GM12878 (cell line): ENCODE measurements at regions not wholly inside any gene's neighbourhood (a gene's known extent, or its start where the extent isn't known, plus 50 kb on each side); places are given as distances from the start of the nearest gene placed in this dataset.

Source experiments
- BACH1 ChIP-seq: fragments of 450-650 bp; IDR thresholded peaks from 2 replicates; pipeline ENCODE4 v1.6.1; 2017; ENCODE audit warnings: mild to moderate bottlenecking, borderline replicate concordance
- CEBPB ChIP-seq, 2 experiments: fragments of 150-350 bp in 1 of 2; IDR thresholded peaks; 2 replicates each; pipeline ENCODE4 v1.6.1; 2012 to 2014; ENCODE audit warnings: low read depth in 2 of 2, low read length in 2 of 2, borderline replicate concordance in 1 of 2, inconsistent platforms in 1 of 2
- CTCF ChIP-seq, 3 experiments: IDR thresholded peaks in 2 of 3; conservative IDR thresholded peaks in 1 of 3; 2 replicates each; pipeline ENCODE4 v1.5.1; 2011; ENCODE audit warnings: low read depth in 3 of 3, low read length in 3 of 3, mild to moderate bottlenecking in 3 of 3, control low read depth in 2 of 3, moderate library complexity in 2 of 3, inconsistent platforms in 1 of 3, mixed read lengths in 1 of 3; ENCODE audit not compliant: control insufficient read depth in 2 of 3, insufficient read depth in 1 of 3; ENCODE audit errors: extremely low read depth in 1 of 3
- E2F4 ChIP-seq: IDR thresholded peaks from 2 replicates; pipeline ENCODE4 v1.6.1; 2012; ENCODE audit warnings: low read depth, low read length, improper control_type of control experiment
- JUND ChIP-seq: IDR thresholded peaks from 2 replicates; pipeline ENCODE4 v1.6.1; 2012; ENCODE audit warnings: low read depth, mild to moderate bottlenecking, low read length, improper control_type of control experiment, moderate library complexity
- MYC ChIP-seq: IDR thresholded peaks from 2 replicates; pipeline ENCODE4 v1.6.1; 2011; ENCODE audit warnings: mild to moderate bottlenecking, low read length, moderate library complexity, inconsistent platforms; ENCODE audit not compliant: insufficient read depth, insufficient replicate concordance, insufficient read length, severe bottlenecking
- POLR2A ChIP-seq: IDR thresholded peaks from 2 replicates; pipeline ENCODE4 v1.6.1; 2011; ENCODE audit warnings: low read depth, mild to moderate bottlenecking, low read length
- SMC3 ChIP-seq: IDR thresholded peaks from 2 replicates; pipeline ENCODE4 v1.6.1; 2011; ENCODE audit warnings: low read length, improper control_type of control experiment, borderline replicate concordance
- USF2 ChIP-seq: IDR thresholded peaks from 2 replicates; pipeline ENCODE4 v1.6.1; 2011; ENCODE audit warnings: low read depth, low read length, improper control_type of control experiment, borderline replicate concordance
- TF ChIP-seq, protein P1 (sequence below): IDR thresholded peaks from 2 replicates; pipeline ENCODE4 v1.6.1; 2012; ENCODE audit warnings: mild to moderate bottlenecking, low read depth, low read length
- TF ChIP-seq, protein P2 (sequence below): IDR thresholded peaks from 2 replicates; pipeline ENCODE4 v1.6.1; 2011; ENCODE audit warnings: borderline replicate concordance, low read depth, mild to moderate bottlenecking, moderate library complexity, low read length; ENCODE audit not compliant: insufficient read depth, poor library complexity, severe bottlenecking

DNA sequence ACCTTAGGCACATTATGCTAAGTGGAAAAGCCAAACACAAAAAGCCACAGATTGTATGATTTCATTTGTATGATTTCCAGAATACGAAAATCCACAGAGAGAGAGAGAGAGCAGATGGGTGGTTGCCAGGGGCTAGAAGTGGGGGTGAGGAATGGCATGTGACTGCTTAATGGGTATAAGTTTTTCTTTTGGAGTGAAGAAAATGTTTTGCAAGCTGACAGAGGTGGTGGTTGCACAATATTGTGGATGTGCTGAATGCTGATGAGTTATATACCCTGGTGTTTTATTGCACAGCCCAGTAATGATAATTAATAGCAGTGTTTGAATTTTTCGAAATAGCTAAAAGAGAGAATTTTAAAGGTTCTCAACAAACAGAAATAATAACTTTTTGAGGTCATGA lies 386.1 kb upstream of the HS3ST1 start:
- no peak for TF ChIP-seq MYC
- TF ChIP-seq CTCF (IDR thresholded peaks at IDR 0.05 in 2 of 3, conservative IDR thresholded peaks at IDR 0.05 in 1 of 3; ENCODE audit: control insufficient read depth in 2 of 3, extremely low read depth in 1 of 3, insufficient read depth in 1 of 3, low read depth in 3 of 3, low read length in 3 of 3) = no peak
- no peak for TF ChIP-seq E2F4
- TF ChIP-seq BACH1 = no peak
- no peak for TF ChIP-seq CEBPB (IDR thresholded peaks at IDR 0.05; ENCODE audit: borderline replicate concordance in 1 of 2, low read depth in 2 of 2, low read length in 2 of 2)
- no peak for TF ChIP-seq JUND
- TF ChIP-seq, protein P1, sequence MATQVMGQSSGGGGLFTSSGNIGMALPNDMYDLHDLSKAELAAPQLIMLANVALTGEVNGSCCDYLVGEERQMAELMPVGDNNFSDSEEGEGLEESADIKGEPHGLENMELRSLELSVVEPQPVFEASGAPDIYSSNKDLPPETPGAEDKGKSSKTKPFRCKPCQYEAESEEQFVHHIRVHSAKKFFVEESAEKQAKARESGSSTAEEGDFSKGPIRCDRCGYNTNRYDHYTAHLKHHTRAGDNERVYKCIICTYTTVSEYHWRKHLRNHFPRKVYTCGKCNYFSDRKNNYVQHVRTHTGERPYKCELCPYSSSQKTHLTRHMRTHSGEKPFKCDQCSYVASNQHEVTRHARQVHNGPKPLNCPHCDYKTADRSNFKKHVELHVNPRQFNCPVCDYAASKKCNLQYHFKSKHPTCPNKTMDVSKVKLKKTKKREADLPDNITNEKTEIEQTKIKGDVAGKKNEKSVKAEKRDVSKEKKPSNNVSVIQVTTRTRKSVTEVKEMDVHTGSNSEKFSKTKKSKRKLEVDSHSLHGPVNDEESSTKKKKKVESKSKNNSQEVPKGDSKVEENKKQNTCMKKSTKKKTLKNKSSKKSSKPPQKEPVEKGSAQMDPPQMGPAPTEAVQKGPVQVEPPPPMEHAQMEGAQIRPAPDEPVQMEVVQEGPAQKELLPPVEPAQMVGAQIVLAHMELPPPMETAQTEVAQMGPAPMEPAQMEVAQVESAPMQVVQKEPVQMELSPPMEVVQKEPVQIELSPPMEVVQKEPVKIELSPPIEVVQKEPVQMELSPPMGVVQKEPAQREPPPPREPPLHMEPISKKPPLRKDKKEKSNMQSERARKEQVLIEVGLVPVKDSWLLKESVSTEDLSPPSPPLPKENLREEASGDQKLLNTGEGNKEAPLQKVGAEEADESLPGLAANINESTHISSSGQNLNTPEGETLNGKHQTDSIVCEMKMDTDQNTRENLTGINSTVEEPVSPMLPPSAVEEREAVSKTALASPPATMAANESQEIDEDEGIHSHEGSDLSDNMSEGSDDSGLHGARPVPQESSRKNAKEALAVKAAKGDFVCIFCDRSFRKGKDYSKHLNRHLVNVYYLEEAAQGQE = no peak
- TF ChIP-seq SMC3 = no peak
- TF ChIP-seq USF2 = no peak
- no peak for TF ChIP-seq POLR2A
- TF ChIP-seq, protein P2, sequence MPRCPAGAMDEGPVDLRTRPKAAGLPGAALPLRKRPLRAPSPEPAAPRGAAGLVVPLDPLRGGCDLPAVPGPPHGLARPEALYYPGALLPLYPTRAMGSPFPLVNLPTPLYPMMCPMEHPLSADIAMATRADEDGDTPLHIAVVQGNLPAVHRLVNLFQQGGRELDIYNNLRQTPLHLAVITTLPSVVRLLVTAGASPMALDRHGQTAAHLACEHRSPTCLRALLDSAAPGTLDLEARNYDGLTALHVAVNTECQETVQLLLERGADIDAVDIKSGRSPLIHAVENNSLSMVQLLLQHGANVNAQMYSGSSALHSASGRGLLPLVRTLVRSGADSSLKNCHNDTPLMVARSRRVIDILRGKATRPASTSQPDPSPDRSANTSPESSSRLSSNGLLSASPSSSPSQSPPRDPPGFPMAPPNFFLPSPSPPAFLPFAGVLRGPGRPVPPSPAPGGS = no peak
